GM12865 (cell line): ENCODE measurements at regions not wholly inside any gene's neighbourhood (a gene's known extent, or its start where the extent isn't known, plus 50 kb on each side); places are given as distances from the start of the nearest gene placed in this dataset.

Experiments used
- DNase-seq: peaks from one replicate; pipeline ENCODE4 v3.0.0; 2010; ENCODE audit warnings: low read depth
- H3K4me3 ChIP-seq: 2 replicates; pipeline ENCODE4 v1.5.1; 2011; ENCODE audit warnings: mild to moderate bottlenecking, low read depth, low read length, control low read depth
- TF ChIP-seq, protein P1 (sequence below): IDR thresholded peaks from 2 replicates; pipeline ENCODE4 v1.5.1; 2011; ENCODE audit warnings: low read length, control low read depth, low read depth, inconsistent platforms; ENCODE audit not compliant: insufficient read depth; ENCODE audit errors: missing control alignments

DNA sequence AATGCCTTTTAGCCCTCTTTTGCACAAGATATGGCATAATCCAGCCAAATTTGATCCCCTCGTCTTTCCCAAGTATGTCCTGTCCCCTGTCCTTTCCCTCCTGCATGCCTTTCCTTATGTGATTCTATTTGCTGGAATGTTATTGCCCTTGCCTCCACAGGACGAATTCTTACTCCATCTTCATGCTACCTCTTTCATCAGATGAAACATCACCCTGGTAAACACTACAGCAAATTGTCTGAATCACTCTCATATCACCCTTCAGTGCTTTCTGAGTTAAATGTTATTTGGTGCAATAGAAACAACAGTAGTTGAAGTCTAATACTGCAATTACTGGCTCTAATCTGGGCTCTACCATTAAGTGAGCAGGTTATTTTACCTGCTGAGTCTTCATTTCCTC lies 52.2 kb upstream of the FAT1 start:
- no peak for DNase-seq
- TF ChIP-seq, protein P1, sequence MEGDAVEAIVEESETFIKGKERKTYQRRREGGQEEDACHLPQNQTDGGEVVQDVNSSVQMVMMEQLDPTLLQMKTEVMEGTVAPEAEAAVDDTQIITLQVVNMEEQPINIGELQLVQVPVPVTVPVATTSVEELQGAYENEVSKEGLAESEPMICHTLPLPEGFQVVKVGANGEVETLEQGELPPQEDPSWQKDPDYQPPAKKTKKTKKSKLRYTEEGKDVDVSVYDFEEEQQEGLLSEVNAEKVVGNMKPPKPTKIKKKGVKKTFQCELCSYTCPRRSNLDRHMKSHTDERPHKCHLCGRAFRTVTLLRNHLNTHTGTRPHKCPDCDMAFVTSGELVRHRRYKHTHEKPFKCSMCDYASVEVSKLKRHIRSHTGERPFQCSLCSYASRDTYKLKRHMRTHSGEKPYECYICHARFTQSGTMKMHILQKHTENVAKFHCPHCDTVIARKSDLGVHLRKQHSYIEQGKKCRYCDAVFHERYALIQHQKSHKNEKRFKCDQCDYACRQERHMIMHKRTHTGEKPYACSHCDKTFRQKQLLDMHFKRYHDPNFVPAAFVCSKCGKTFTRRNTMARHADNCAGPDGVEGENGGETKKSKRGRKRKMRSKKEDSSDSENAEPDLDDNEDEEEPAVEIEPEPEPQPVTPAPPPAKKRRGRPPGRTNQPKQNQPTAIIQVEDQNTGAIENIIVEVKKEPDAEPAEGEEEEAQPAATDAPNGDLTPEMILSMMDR: no peak
- no peak overlapping the region for H3K4me3 ChIP-seq

DNA sequence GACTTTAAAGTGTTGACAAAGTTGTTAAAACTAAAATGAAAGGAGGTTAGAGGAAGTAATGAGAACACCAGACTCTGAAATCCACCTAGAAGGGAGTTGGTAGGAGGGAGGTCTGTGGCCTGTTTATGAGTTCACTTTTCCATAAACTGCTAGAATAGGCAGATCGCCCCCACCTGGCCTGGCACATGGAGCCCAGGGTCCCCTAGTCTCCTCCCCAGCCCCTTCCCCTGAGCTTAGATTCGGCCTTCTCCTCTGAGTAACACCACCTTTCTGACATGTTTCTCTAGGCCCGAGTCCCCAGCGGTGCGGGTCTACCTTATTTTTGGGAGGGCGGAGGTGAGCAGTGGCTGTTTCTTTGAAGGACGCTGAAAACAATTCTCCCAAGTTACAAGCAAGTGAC lies 54.5 kb upstream of the FAT1 start:
- no peak overlapping the region for H3K4me3 ChIP-seq
- TF ChIP-seq, protein P1: no peak
- DNase-seq: no peak

GRCh38 chr4:186780291-186781031 lies 56.8 kb upstream of the FAT1 start:
- H3K4me3 ChIP-seq: no peak overlapping the region
- no peak for DNase-seq
- TF ChIP-seq, protein P1: no peak

DNA sequence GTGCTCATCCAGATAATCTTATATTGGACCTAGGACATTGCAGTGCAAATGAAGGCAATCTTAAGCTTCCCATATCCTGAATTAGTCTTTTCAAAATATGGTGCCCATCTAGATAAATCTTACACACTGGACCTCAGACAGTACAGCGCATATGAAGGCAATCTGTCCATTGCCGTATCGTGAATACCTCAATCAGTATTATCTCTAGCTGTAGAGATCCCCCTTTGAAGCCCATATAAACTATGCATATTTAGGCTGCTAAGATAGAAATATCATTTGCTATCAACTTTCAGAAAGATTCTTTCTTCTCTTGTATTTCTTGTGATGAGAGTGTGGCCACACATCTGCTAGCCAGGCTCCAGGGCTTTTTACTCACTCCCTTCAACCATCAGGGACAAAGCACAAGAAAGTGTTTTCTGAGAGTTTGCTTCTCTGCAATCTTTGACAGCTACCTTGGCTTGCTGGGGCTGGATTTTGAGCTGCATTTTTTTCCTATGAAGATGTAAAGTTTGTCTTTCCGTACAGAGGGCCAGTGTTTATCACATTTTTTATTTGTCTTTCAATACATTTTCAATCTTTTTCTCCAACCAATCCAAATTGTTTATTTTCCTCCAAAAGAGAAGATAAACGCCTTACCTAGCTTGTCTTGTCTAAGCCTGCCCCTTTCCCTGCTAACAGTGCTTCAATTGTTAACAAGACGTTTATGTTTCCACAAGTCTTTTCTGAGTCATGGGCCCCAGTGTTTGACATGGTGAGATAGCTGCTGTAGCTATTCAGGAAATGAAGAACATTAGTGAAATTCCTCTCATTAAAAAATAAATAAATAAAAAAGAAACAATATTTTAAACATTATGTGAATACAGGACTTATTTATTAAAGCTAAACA lies 57.6 kb upstream of the FAT1 start:
- no peak for DNase-seq
- H3K4me3 ChIP-seq: no peak overlapping the region
- TF ChIP-seq, protein P1: no peak

GRCh38 chr4:186782302-186782701 lies 58.6 kb upstream of the FAT1 start:
- DNase-seq: no peak
- TF ChIP-seq, protein P1: no peak

GRCh38 chr4:186787536-186787935 lies 63.9 kb upstream of the FAT1 start:
- TF ChIP-seq, protein P1: no peak
- H3K4me3 ChIP-seq: no peak overlapping the region
- no peak for DNase-seq

More at GRCh38 chr4:186782302-186782701, 58.6 kb upstream of the FAT1 start:
- no peak overlapping the region for H3K4me3 ChIP-seq
